ENCODE measurements at regions not wholly inside any gene's neighbourhood (a gene's known extent, or its start where the extent isn't known, plus 50 kb on each side); places are given as distances from the start of the nearest gene placed in this dataset.

DNA sequence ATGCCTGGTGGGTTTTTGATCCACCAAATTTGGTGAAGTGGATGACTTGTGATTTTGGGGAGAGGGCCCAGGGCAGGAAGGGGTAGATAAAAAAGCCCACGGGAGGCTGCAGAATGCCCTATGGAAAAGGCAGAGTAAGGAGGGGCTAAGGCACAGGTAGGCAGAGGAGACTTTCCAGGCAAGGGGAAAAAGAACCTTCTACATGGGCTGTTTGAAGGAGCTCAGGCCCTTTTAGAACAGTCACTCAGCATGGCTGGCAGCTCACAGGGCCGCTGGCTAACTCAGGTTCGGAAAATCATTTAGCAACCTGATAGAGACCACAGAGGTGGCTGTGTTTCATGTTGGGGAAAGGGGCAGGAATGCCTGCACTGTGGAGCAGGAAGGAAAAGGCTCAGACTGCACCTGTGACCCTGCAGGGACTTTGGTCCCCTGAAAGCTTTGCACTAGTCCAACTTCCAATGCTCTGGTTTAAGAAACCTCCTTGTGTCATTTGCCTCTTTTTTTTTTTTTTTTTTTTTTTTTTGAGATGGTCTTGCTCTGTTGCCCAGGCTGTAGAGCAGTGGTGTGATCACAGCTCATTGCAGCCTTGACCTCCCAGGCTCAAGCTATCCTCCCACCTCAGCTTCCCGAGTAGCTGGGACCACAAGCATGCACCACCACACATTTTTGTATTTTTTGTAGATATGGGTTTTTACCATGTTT is 58.5 kb upstream of the ENAH start:
- FAIRE-seq: no peak
- Histone ChIP-seq H3K4me1 (peaks cover 25% of the 10 kb centered on the region), H3K4me3 (no peak overlapping the region), H3K4me2 (peak overlapping the region; percentile 54), H3K27ac (peak overlapping the region; percentile 70 to 87), H3K9me3 (no peaks in the 10 kb centered on the region)
- TF ChIP-seq JUNB (IDR thresholded peaks at IDR 0.05) (no peak), RNF2 (IDR thresholded peaks at IDR 0.05; ENCODE audit: borderline replicate concordance, low read depth) (no peak), FOSB (CRISPR knock-in tag; IDR thresholded peaks at IDR 0.05) (no peak), HOXA7 (CRISPR knock-in tag; IDR thresholded peaks at IDR 0.05) (no peak), POLR2A (IDR thresholded peaks at IDR 0.05; ENCODE audit: low read length) (no peak), KDM5A (IDR thresholded peaks at IDR 0.05) (no peak), CBX2 (IDR thresholded peaks at IDR 0.05; ENCODE audit: borderline replicate concordance, low read depth) (no peak)
- TF ChIP-seq, protein P1, sequence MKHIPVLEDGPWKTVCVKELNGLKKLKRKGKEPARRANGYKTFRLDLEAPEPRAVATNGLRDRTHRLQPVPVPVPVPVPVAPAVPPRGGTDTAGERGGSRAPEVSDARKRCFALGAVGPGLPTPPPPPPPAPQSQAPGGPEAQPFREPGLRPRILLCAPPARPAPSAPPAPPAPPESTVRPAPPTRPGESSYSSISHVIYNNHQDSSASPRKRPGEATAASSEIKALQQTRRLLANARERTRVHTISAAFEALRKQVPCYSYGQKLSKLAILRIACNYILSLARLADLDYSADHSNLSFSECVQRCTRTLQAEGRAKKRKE (CRISPR knock-in tag; IDR thresholded peaks at IDR 0.05; ENCODE audit: low read depth): no peak
- TF ChIP-seq, protein P2, sequence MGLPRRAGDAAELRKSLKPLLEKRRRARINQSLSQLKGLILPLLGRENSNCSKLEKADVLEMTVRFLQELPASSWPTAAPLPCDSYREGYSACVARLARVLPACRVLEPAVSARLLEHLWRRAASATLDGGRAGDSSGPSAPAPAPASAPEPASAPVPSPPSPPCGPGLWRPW (IDR thresholded peaks at IDR 0.05): no peak
- TF ChIP-seq, protein P3, sequence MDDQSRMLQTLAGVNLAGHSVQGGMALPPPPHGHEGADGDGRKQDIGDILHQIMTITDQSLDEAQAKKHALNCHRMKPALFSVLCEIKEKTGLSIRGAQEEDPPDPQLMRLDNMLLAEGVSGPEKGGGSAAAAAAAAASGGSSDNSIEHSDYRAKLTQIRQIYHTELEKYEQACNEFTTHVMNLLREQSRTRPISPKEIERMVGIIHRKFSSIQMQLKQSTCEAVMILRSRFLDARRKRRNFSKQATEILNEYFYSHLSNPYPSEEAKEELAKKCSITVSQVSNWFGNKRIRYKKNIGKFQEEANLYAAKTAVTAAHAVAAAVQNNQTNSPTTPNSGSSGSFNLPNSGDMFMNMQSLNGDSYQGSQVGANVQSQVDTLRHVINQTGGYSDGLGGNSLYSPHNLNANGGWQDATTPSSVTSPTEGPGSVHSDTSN (IDR thresholded peaks at IDR 0.05): no peak
- ATAC-seq: peak; percentile 57 to 64
- POLR2A ChIA-PET: interaction anchor here (1.0 to 2.4 kb wide), 3 partner anchors 11 to 66 kb away, joined by 4 to 10 read pairs (median 9); partner anchors contain the start of gene SRP9
- WGBS (ENCODE audit: missing lambda C conversion rate): 53% methylated on average over 4 of the region's 4 CpGs
- DNase-seq (ENCODE audit: low read depth in 1 of 2, low spot score in 1 of 2): no peak
- CTCF ChIA-PET: interaction anchor here (0.6 to 6.2 kb wide), 8 partner anchors 9 to 95 kb away, joined by 3 to 22 read pairs (median 3); no protein-coding TSS in a partner anchor

DNA sequence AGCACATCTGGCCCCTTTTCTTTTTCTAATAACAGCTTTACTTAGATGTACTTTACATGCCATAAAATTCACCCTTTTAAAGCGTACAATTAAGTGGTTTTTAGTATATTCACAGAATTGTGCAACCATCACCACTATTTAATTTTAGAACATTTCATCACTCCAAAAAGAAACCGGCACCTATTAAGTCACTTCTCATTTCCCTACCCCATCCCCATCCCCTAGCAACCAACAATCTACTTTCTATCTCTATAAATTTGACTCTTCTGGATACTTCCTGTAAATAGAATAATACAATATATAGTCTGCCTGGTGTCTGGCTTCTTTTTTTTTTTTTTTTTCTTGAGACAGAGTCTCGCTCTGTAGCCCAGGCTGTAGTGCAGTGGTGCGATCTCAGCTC is 59.5 kb upstream of the ENAH start:
- POLR2A ChIA-PET: interaction anchor here (0.7 kb wide), 1 partner anchor 249 kb away, joined by 5 read pairs; no protein-coding TSS in a partner anchor
- no peaks in the 10 kb centered on the region for H3K9me3 ChIP-seq
- no peak for DNase-seq (ENCODE audit: low read depth in 1 of 2, low spot score in 1 of 2)
- no peak for ATAC-seq
- no peak for FAIRE-seq
- H3K4me1 ChIP-seq: peaks cover 25% of the 10 kb centered on the region
- no peak overlapping the region for H3K4me2 ChIP-seq
- H3K4me3 ChIP-seq: no peak overlapping the region
- 95% methylated on average over 4 of the region's 4 CpGs for WGBS (ENCODE audit: missing lambda C conversion rate)
- CTCF ChIA-PET: interaction anchor here (0.7 to 6.2 kb wide), 4 partner anchors 11 to 214 kb away, joined by 3 to 22 read pairs (median 11); no protein-coding TSS in a partner anchor
- peak overlapping the region in 1 of 2 experiments; percentile 60; a peak in 3 of 6 replicates for H3K27ac ChIP-seq
- TF ChIP-seq EHMT2 (IDR thresholded peaks at IDR 0.05; ENCODE audit: low read depth) (no peak), CEBPB (IDR thresholded peaks at IDR 0.05) (no peak; a peak in 1 of 4 replicates), POLR2AphosphoS2 (conservative IDR thresholded peaks at IDR 0.05; ENCODE audit: low read length) (no peak), HOXB13 (CRISPR knock-in tag; IDR thresholded peaks at IDR 0.05; ENCODE audit: low read depth) (no peak), PHF8 (IDR thresholded peaks at IDR 0.05; ENCODE audit: borderline replicate concordance, low read depth) (no peak), KDM1A (IDR thresholded peaks at IDR 0.05; ENCODE audit: low read depth) (no peak), ZSCAN20 (CRISPR knock-in tag; IDR thresholded peaks at IDR 0.05) (no peak), SMC3 (IDR thresholded peaks at IDR 0.05) (no peak), BHLHE40 (IDR thresholded peaks at IDR 0.05; ENCODE audit: low read depth, low read length) (no peak), FOXS1 (CRISPR knock-in tag; IDR thresholded peaks at IDR 0.05) (no peak)
- TF ChIP-seq, protein P2 (IDR thresholded peaks at IDR 0.05): no peak

DNA sequence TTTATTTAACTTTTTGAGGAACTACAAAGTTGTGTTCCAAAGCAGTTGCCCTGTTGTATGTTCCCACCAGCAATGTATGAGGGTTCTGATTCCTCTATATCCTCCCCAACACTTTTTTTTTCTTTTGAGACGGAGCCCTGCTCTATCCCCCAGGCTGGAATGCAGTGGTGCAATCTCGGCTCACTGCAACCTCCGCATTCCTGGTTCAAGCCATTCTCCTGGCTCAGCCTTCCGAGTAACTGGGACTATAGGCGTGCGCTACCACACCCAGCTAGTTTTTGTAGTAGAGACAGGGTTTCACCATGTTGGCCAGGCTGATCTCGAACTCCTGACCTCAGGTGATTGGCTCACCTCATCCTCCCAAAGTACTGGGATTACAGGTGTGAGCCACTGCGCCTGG is 60.4 kb upstream of the ENAH start:
- Histone ChIP-seq H3K4me3 (no peak overlapping the region), H3K9me3 (no peaks in the 10 kb centered on the region), H3K4me1 (peaks cover 25% of the 10 kb centered on the region), H3K27ac (peak overlapping the region in 1 of 2 experiments; percentile 48; a peak in 2 of 6 replicates), H3K4me2 (no peak overlapping the region)
- FAIRE-seq (no peak), DNase-seq (ENCODE audit: low read depth in 1 of 2, low spot score in 1 of 2) (no peak), ATAC-seq (no peak)
- ChIA-PET POLR2A (interaction anchor here (0.7 kb wide), 1 partner anchor 248 kb away, joined by 5 read pairs; no protein-coding TSS in a partner anchor), CTCF (interaction anchor here (0.7 kb wide), 1 partner anchor 213 kb away, joined by 3 read pairs; no protein-coding TSS in a partner anchor)
- WGBS (ENCODE audit: missing lambda C conversion rate): 88% methylated on average over 8 of the region's 8 CpGs
- TF ChIP-seq CBX2 (IDR thresholded peaks at IDR 0.05; ENCODE audit: borderline replicate concordance, low read depth): no peak
- TF ChIP-seq, protein P4, sequence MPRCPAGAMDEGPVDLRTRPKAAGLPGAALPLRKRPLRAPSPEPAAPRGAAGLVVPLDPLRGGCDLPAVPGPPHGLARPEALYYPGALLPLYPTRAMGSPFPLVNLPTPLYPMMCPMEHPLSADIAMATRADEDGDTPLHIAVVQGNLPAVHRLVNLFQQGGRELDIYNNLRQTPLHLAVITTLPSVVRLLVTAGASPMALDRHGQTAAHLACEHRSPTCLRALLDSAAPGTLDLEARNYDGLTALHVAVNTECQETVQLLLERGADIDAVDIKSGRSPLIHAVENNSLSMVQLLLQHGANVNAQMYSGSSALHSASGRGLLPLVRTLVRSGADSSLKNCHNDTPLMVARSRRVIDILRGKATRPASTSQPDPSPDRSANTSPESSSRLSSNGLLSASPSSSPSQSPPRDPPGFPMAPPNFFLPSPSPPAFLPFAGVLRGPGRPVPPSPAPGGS (IDR thresholded peaks at IDR 0.05): no peak
- no peak for TF ChIP-seq CHD2 (IDR thresholded peaks at IDR 0.05; ENCODE audit: low read length, partially characterized antibody)
- TF ChIP-seq HDAC2 (IDR thresholded peaks at IDR 0.05): no peak
- TF ChIP-seq POLR2AphosphoS2 (conservative IDR thresholded peaks at IDR 0.05; ENCODE audit: low read length): no peak
- TF ChIP-seq KDM5A (IDR thresholded peaks at IDR 0.05): no peak
- TF ChIP-seq, protein P2 (IDR thresholded peaks at IDR 0.05): no peak
- TF ChIP-seq FOSL2 (IDR thresholded peaks at IDR 0.05): no peak
- TF ChIP-seq FOSL2 (CRISPR knock-in tag; IDR thresholded peaks at IDR 0.05): no peak
- TF ChIP-seq RAD21 (conservative IDR thresholded peaks at IDR 0.05 in 1 of 2, IDR thresholded peaks at IDR 0.05 in 1 of 2): no peak
- no peak for TF ChIP-seq NPAS2 (CRISPR knock-in tag; IDR thresholded peaks at IDR 0.05; ENCODE audit: borderline replicate concordance)
- no peak for TF ChIP-seq GATA3 (IDR thresholded peaks at IDR 0.05; ENCODE audit: borderline replicate concordance)
- no peak for TF ChIP-seq ZNF302 (CRISPR knock-in tag; IDR thresholded peaks at IDR 0.05)
- TF ChIP-seq EHMT2 (IDR thresholded peaks at IDR 0.05; ENCODE audit: low read depth): no peak

Measured in A549 (cell line).